GM21528 (cell line): ENCODE measurements at regions not wholly inside any gene's neighbourhood (a gene's known extent, or its start where the extent isn't known, plus 50 kb on each side); places are given as distances from the start of the nearest gene placed in this dataset.

Source experiments
- ATAC-seq: cut with Tn5 transposase; IDR thresholded peaks from one replicate; pipeline ENCODE4 v1.9.1; 2021; ENCODE audit warnings: mild to moderate bottlenecking, moderate library complexity; ENCODE audit not compliant: unreplicated experiment, low FRiP score

- ATAC-seq = no peak
Observed at GRCh38 chr15:39444735-39445470, 136.0 kb upstream of the THBS1 start.

- no peak for ATAC-seq
Observed at GRCh38 chr15:39445931-39446330, 134.9 kb upstream of the THBS1 start.

GRCh38 chr15:39447346-39447745 is 133.5 kb upstream of the THBS1 start:
- no peak for ATAC-seq

GRCh38 chr15:39447881-39448280 is 133.0 kb upstream of the THBS1 start:
- ATAC-seq = no peak

- no peak for ATAC-seq
Observed at GRCh38 chr15:39448409-39448808, 132.5 kb upstream of the THBS1 start.

GRCh38 chr15:39451121-39451688 is 129.7 kb upstream of the THBS1 start:
- ATAC-seq = no peak

- ATAC-seq = no peak
Observed at GRCh38 chr15:39451871-39452270, 129.0 kb upstream of the THBS1 start.

GRCh38 chr15:39453620-39454019 is 127.3 kb upstream of the THBS1 start:
- ATAC-seq = peak; percentile 82

GRCh38 chr15:39454189-39454986 is 126.5 kb upstream of the THBS1 start:
- ATAC-seq = no peak

- no peak for ATAC-seq
Observed at GRCh38 chr15:39455471-39455991, 125.3 kb upstream of the THBS1 start.

GRCh38 chr15:39456159-39456558 is 124.7 kb upstream of the THBS1 start:
- no peak for ATAC-seq

GRCh38 chr15:39456582-39457330 is 124.1 kb upstream of the THBS1 start:
- no peak for ATAC-seq

GRCh38 chr15:39458131-39458530 is 122.7 kb upstream of the THBS1 start:
- no peak for ATAC-seq

GRCh38 chr15:39459548-39459947 is 121.3 kb upstream of the THBS1 start:
- ATAC-seq = no peak

- ATAC-seq = no peak
Observed at GRCh38 chr15:39460748-39461147, 120.1 kb upstream of the THBS1 start.

- ATAC-seq = no peak
Observed at GRCh38 chr15:39461536-39462130, 119.2 kb upstream of the THBS1 start.

- ATAC-seq = no peak
Observed at GRCh38 chr15:39462691-39463090, 118.2 kb upstream of the THBS1 start.

- no peak for ATAC-seq
Observed at GRCh38 chr15:39465843-39466749, 114.8 kb upstream of the THBS1 start.

- ATAC-seq = no peak
Observed at GRCh38 chr15:39466750-39467105, 114.2 kb upstream of the THBS1 start.
